Brain microvascular endothelial cell (primary cell): ENCODE measurements at regions not wholly inside any gene's neighbourhood (a gene's known extent, or its start where the extent isn't known, plus 50 kb on each side); places are given as distances from the start of the nearest gene placed in this dataset.

Experiments
- DNase-seq: peaks from one replicate; pipeline ENCODE4 v3.0.0-alpha.2; 2020
- H3K27ac ChIP-seq: fragments of 250-450 bp; sonication (Bioruptor Pico); 2 replicates; pipeline ENCODE4 v1.5.1; 2020; ENCODE audit warnings: mild to moderate bottlenecking, moderate library complexity
- H3K27me3 ChIP-seq: fragments of 250-450 bp; sonication (Bioruptor Pico); replicated peaks from 2 replicates; pipeline ENCODE4 v1.5.1; 2020; ENCODE audit warnings: mild to moderate bottlenecking
- H3K36me3 ChIP-seq: fragments of 250-450 bp; sonication (Bioruptor Pico); replicated peaks from 2 replicates; pipeline ENCODE4 v1.5.1; 2020; ENCODE audit warnings: mild to moderate bottlenecking
- H3K4me3 ChIP-seq: 2 replicates; pipeline ENCODE4 v1.5.1; 2011; ENCODE audit warnings: low read depth, mild to moderate bottlenecking, control low read depth, low read length, moderate library complexity
- in situ Hi-C: cut with HindIII; loops from 2 replicates; pipeline ENCODE4 v1.10.0; 2017; ENCODE audit warnings: low sequenced_read_pairs, low pct_ligation_motif_present
- TF ChIP-seq, protein P1 (sequence below): IDR thresholded peaks from 2 replicates; pipeline ENCODE4 v1.5.1; 2011; ENCODE audit warnings: low read depth, mild to moderate bottlenecking, moderate library complexity, low read length, control low read depth, inconsistent platforms; ENCODE audit errors: missing control alignments

GRCh38 chr22:49462795-49463194 is 364.9 kb downstream of the BRD1 start:
- no peak overlapping the region for H3K27ac ChIP-seq
- in situ Hi-C loops = no loop called here
- TF ChIP-seq, protein P1, sequence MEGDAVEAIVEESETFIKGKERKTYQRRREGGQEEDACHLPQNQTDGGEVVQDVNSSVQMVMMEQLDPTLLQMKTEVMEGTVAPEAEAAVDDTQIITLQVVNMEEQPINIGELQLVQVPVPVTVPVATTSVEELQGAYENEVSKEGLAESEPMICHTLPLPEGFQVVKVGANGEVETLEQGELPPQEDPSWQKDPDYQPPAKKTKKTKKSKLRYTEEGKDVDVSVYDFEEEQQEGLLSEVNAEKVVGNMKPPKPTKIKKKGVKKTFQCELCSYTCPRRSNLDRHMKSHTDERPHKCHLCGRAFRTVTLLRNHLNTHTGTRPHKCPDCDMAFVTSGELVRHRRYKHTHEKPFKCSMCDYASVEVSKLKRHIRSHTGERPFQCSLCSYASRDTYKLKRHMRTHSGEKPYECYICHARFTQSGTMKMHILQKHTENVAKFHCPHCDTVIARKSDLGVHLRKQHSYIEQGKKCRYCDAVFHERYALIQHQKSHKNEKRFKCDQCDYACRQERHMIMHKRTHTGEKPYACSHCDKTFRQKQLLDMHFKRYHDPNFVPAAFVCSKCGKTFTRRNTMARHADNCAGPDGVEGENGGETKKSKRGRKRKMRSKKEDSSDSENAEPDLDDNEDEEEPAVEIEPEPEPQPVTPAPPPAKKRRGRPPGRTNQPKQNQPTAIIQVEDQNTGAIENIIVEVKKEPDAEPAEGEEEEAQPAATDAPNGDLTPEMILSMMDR = no peak
- no peaks in the 10 kb centered on the region for H3K36me3 ChIP-seq
- no peaks in the 10 kb centered on the region for H3K27me3 ChIP-seq
- H3K4me3 ChIP-seq = no peak overlapping the region
- DNase-seq = no peak

- TF ChIP-seq, protein P1 = no peak
Observed at GRCh38 chr22:49462291-49462690, 365.4 kb downstream of the BRD1 start.

GRCh38 chr22:49461674-49462073 is 366.0 kb downstream of the BRD1 start:
- no peaks in the 10 kb centered on the region for H3K27me3 ChIP-seq
- H3K36me3 ChIP-seq = no peaks in the 10 kb centered on the region
- DNase-seq = no peak
- TF ChIP-seq, protein P1 = no peak
- in situ Hi-C loops = no loop called here
- H3K27ac ChIP-seq = no peak overlapping the region
- no peak overlapping the region for H3K4me3 ChIP-seq

More at GRCh38 chr22:49462291-49462690, 365.4 kb downstream of the BRD1 start:
- no peak for DNase-seq
- Histone ChIP-seq H3K27me3 (no peaks in the 10 kb centered on the region), H3K27ac (no peak overlapping the region), H3K4me3 (no peak overlapping the region), H3K36me3 (no peaks in the 10 kb centered on the region)
- in situ Hi-C loops = no loop called here

DNA sequence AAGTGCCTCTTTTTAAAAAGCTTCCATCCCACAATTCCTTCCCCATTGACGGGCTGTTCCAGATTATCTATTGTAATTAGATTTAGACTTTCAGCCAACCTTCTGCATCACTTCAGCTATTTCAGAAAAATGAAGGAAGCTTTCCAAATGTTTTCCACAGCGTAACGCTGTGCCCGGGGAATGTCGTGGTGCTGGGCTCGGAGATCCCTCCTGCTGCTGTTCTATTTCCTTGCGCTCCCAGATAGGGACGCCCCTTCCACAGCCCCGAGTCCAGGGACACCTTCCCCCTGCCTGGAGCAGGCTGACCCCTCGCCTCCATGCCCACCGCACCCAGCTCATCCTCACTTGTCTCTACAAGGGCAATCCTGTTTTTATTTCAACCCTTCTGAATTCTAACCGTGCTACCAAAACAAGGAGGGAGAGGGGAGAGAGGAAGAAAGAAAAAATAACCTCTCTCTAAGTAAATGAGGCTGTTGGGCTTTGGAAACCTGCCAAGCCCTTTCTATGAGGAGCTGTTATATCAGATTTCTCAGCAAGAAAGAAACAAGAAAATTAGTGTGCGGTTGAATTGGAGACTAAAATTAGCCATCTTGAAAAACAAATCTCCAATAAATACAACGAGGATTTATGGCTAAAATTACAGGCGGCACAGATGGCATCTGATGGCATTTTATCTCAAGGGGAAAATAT is 366.9 kb downstream of the BRD1 start:
- Histone ChIP-seq H3K36me3 (no peaks in the 10 kb centered on the region), H3K27ac (no peak overlapping the region), H3K4me3 (no peak overlapping the region), H3K27me3 (no peaks in the 10 kb centered on the region)
- no peak for DNase-seq
- in situ Hi-C loops = no loop called here
- TF ChIP-seq, protein P1 = no peak

GRCh38 chr22:49460091-49460490 is 367.6 kb downstream of the BRD1 start:
- no peaks in the 10 kb centered on the region for H3K36me3 ChIP-seq
- in situ Hi-C loops = no loop called here
- no peak for DNase-seq
- no peak overlapping the region for H3K4me3 ChIP-seq
- no peaks in the 10 kb centered on the region for H3K27me3 ChIP-seq
- H3K27ac ChIP-seq = no peak overlapping the region
- TF ChIP-seq, protein P1 = no peak

GRCh38 chr22:49458708-49459099 is 369.0 kb downstream of the BRD1 start:
- Histone ChIP-seq H3K27ac (no peak overlapping the region), H3K36me3 (no peaks in the 10 kb centered on the region), H3K4me3 (no peak overlapping the region), H3K27me3 (no peaks in the 10 kb centered on the region)
- in situ Hi-C loops = no loop called here
- no peak for DNase-seq
- TF ChIP-seq, protein P1 = no peak
